ENCODE measurements at regions not wholly inside any gene's neighbourhood (a gene's known extent, or its start where the extent isn't known, plus 50 kb on each side); places are given as distances from the start of the nearest gene placed in this dataset.

- BruUV-seq (replicated peaks), result no TSS peak
- H4K20me1 ChIP-seq (replicated peaks; ENCODE audit: control insufficient read depth, extremely low read depth, insufficient read depth, low read length), result no peaks in the 10 kb centered on the region
- H3K4me2 ChIP-seq (ENCODE audit: insufficient read depth, low read length), result no peak overlapping the region
- DNase-seq (ENCODE audit: low read depth, low spot score), result no peak
- H3K36me3 ChIP-seq (ENCODE audit: control insufficient read depth in 2 of 2, extremely low read depth in 1 of 2, insufficient read depth in 2 of 2, low read length in 2 of 2), result no peaks in the 10 kb centered on the region
- TF ChIP-seq FOS (IDR thresholded peaks at IDR 0.05; ENCODE audit: borderline replicate concordance, insufficient read depth, low read length) (no peak), JUN (IDR thresholded peaks at IDR 0.05; ENCODE audit: borderline replicate concordance, insufficient read depth, insufficient read length, low read depth) (no peak)
- TF ChIP-seq, protein P1, sequence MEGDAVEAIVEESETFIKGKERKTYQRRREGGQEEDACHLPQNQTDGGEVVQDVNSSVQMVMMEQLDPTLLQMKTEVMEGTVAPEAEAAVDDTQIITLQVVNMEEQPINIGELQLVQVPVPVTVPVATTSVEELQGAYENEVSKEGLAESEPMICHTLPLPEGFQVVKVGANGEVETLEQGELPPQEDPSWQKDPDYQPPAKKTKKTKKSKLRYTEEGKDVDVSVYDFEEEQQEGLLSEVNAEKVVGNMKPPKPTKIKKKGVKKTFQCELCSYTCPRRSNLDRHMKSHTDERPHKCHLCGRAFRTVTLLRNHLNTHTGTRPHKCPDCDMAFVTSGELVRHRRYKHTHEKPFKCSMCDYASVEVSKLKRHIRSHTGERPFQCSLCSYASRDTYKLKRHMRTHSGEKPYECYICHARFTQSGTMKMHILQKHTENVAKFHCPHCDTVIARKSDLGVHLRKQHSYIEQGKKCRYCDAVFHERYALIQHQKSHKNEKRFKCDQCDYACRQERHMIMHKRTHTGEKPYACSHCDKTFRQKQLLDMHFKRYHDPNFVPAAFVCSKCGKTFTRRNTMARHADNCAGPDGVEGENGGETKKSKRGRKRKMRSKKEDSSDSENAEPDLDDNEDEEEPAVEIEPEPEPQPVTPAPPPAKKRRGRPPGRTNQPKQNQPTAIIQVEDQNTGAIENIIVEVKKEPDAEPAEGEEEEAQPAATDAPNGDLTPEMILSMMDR (IDR thresholded peaks at IDR 0.05; ENCODE audit: extremely low read depth in 1 of 2, insufficient read depth in 1 of 2, low read depth in 1 of 2, low read length in 2 of 2), result peak; percentile 60 to 70
- no peak for FAIRE-seq
- no peaks in the 10 kb centered on the region for H3K9me1 ChIP-seq (replicated peaks; ENCODE audit: control insufficient read depth, extremely low read depth, insufficient read depth, low read length)
- ChIA-PET POLR2A (no interaction called here), CTCF (interaction anchor here (1.0 kb wide), 1 partner anchor 8 kb away, joined by 3 read pairs; no protein-coding TSS in a partner anchor)
- H3K4me1 ChIP-seq (ENCODE audit: control insufficient read depth, extremely low read depth, insufficient read depth, low read length), result no peaks in the 10 kb centered on the region
- H2AFZ ChIP-seq (ENCODE audit: low read depth, low read length), result no peak overlapping the region
- H3K27ac ChIP-seq (ENCODE audit: insufficient read depth, low read depth, low read length), result no peak overlapping the region
- no peak overlapping the region for H3K4me3 ChIP-seq (replicated peaks in 1 of 3; ENCODE audit: insufficient read depth in 1 of 3, low read depth in 1 of 3, low read length in 3 of 3)
- no peaks in the 10 kb centered on the region for H3K9me3 ChIP-seq (replicated peaks; ENCODE audit: control insufficient read depth, insufficient read depth, low read length)
- no peaks in the 10 kb centered on the region for H3K27me3 ChIP-seq (ENCODE audit: control insufficient read depth in 2 of 2, insufficient read depth in 2 of 2, low read length in 2 of 2)
- H3K9ac ChIP-seq (replicated peaks; ENCODE audit: extremely low read depth, insufficient read depth, low read length), result no peak overlapping the region
- H3K79me2 ChIP-seq (ENCODE audit: control insufficient read depth, insufficient read depth, low read length), result no peaks in the 10 kb centered on the region
- intact Hi-C loops (cut with micrococcal nuclease) (loop anchor here (2.0 kb wide), 2 partner anchors 615 to 1777 kb away; no protein-coding TSS in a partner anchor), dilution Hi-C loops (cut with MboI; ENCODE audit: extremely low pct_ligation_motif_present, low sequenced_read_pairs) (no loop called here)
Measured at GRCh38 chr5:106121972-106122605, 1548.6 kb downstream of the EFNA5 start.

- Histone ChIP-seq H3K4me2 (ENCODE audit: insufficient read depth, low read length) (no peak overlapping the region), H3K9me3 (replicated peaks; ENCODE audit: control insufficient read depth, insufficient read depth, low read length) (no peaks in the 10 kb centered on the region), H3K27ac (ENCODE audit: insufficient read depth, low read depth, low read length) (no peak overlapping the region), H3K4me1 (ENCODE audit: control insufficient read depth, extremely low read depth, insufficient read depth, low read length) (no peaks in the 10 kb centered on the region), H2AFZ (ENCODE audit: low read depth, low read length) (no peak overlapping the region), H3K9ac (replicated peaks; ENCODE audit: extremely low read depth, insufficient read depth, low read length) (no peak overlapping the region), H3K4me3 (replicated peaks in 1 of 3; ENCODE audit: insufficient read depth in 1 of 3, low read depth in 1 of 3, low read length in 3 of 3) (no peak overlapping the region), H3K9me1 (replicated peaks; ENCODE audit: control insufficient read depth, extremely low read depth, insufficient read depth, low read length) (no peaks in the 10 kb centered on the region), H3K27me3 (ENCODE audit: control insufficient read depth in 2 of 2, insufficient read depth in 2 of 2, low read length in 2 of 2) (no peaks in the 10 kb centered on the region), H4K20me1 (replicated peaks; ENCODE audit: control insufficient read depth, extremely low read depth, insufficient read depth, low read length) (no peaks in the 10 kb centered on the region), H3K79me2 (ENCODE audit: control insufficient read depth, insufficient read depth, low read length) (no peaks in the 10 kb centered on the region), H3K36me3 (ENCODE audit: control insufficient read depth in 2 of 2, extremely low read depth in 1 of 2, insufficient read depth in 2 of 2, low read length in 2 of 2) (no peaks in the 10 kb centered on the region)
- POLR2A ChIA-PET, result no interaction called here
- intact Hi-C loops (cut with micrococcal nuclease), result loop anchor here (10.0 kb wide), 1 partner anchor 758 kb away; no protein-coding TSS in a partner anchor
- no peak for TF ChIP-seq POLR2A (IDR thresholded peaks at IDR 0.05; ENCODE audit: low read depth, low read length)
- TF ChIP-seq, protein P1 (IDR thresholded peaks at IDR 0.05; ENCODE audit: extremely low read depth in 1 of 2, insufficient read depth in 1 of 2, low read depth in 1 of 2, low read length in 2 of 2), result no peak
- TF ChIP-seq MYC (IDR thresholded peaks at IDR 0.05; ENCODE audit: low read depth, low read length), result no peak
- no peak for TF ChIP-seq FOS (IDR thresholded peaks at IDR 0.05; ENCODE audit: borderline replicate concordance, insufficient read depth, low read length)
- no peak for TF ChIP-seq GATA2 (IDR thresholded peaks at IDR 0.05; ENCODE audit: insufficient read depth, insufficient read length, low read depth, low read length)
- TF ChIP-seq EZH2 (IDR thresholded peaks at IDR 0.05; ENCODE audit: borderline replicate concordance, low read depth, low read length, severe bottlenecking), result no peak
- TF ChIP-seq, protein P2, sequence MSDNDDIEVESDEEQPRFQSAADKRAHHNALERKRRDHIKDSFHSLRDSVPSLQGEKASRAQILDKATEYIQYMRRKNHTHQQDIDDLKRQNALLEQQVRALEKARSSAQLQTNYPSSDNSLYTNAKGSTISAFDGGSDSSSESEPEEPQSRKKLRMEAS (IDR thresholded peaks at IDR 0.05; ENCODE audit: insufficient read depth, insufficient read length), result no peak
- no peak for TF ChIP-seq JUN (IDR thresholded peaks at IDR 0.05; ENCODE audit: borderline replicate concordance, insufficient read depth, insufficient read length, low read depth)
- TF ChIP-seq POLR2AphosphoS5 (IDR thresholded peaks at IDR 0.05; ENCODE audit: insufficient read depth, low read depth, low read length), result no peak
- no TSS peak for BruUV-seq (replicated peaks)
- DNase-seq (ENCODE audit: low read depth, low spot score) (no peak), FAIRE-seq (no peak)
- dilution Hi-C loops (cut with MboI; ENCODE audit: extremely low pct_ligation_motif_present, low sequenced_read_pairs), result no loop called here
- CTCF ChIA-PET, result interaction anchor here (1.0 to 2.2 kb wide), 5 partner anchors 9 to 1770 kb away, joined by 3 to 6 read pairs (median 3); no protein-coding TSS in a partner anchor
Measured at GRCh38 chr5:106116682-106117081, 1554.1 kb downstream of the EFNA5 start.

Data from endothelial cell of umbilical vein (primary cell).